Activated CD4-positive, alpha-beta memory T cell treated with anti-CD3 and anti-CD28 coated beads, Interleukin-2, amount 10 ng/mL, durations not matched to agents 7 days and 5 days (primary cell): ENCODE measurements at regions not wholly inside any gene's neighbourhood (a gene's known extent, or its start where the extent isn't known, plus 50 kb on each side); places are given as distances from the start of the nearest gene placed in this dataset.

Source experiments
- CTCF ChIA-PET: fragments of 350-600 bp; sonication (Branson Sonifier 250); formaldehyde crosslinking; loops from one replicate; lab custom pipeline; 2021; ENCODE audit warnings: antibody characterized with exemption, inconsistent platforms; lab: Charles Lee
- POLR2A ChIA-PET: fragments of 350-600 bp; sonication (Branson Sonifier 250); formaldehyde crosslinking; loops from one replicate; lab custom pipeline; 2021; ENCODE audit warnings: antibody characterized with exemption; lab: Charles Lee
- DNase-seq: peaks from one replicate; pipeline ENCODE4 v3.0.0-alpha.2; 2020
- H3K27ac Mint-ChIP-seq: one replicate; pipeline ENCODE4 v1.8.0; 2021; ENCODE audit warnings: mild to moderate bottlenecking, mixed read lengths
- H3K27me3 Mint-ChIP-seq: one replicate; pipeline ENCODE4 v1.8.0; 2021; ENCODE audit warnings: mixed read lengths
- H3K36me3 Mint-ChIP-seq: one replicate; pipeline ENCODE4 v1.8.0; 2021; ENCODE audit warnings: low read depth, mixed read lengths
- H3K4me1 Mint-ChIP-seq: one replicate; pipeline ENCODE4 v1.8.0; 2021; ENCODE audit warnings: mixed read lengths
- H3K4me3 Mint-ChIP-seq: one replicate; pipeline ENCODE4 v1.8.0; 2021; ENCODE audit warnings: mild to moderate bottlenecking, mixed read lengths
- H3K9me3 Mint-ChIP-seq: one replicate; pipeline ENCODE4 v1.8.0; 2021; ENCODE audit warnings: mixed read lengths

DNA sequence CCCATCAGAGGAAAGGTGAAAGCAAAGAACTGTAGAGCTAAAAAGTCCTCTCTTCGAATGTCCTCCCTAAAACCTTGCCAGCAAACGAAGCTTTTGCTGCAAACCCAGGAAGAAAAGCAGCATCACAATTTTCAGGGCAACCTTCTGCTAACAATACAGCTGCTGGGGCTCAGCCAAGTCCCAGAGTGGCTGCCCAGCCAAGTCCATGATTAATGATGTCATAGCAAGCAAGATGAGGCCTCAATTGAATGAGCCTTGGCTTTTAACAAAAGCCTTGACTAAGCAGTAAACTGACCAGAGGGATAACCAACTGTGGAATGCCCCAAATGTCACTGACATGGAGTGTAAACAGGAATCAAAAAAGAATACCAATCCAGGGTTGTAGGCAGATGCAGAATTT lies 342.7 kb downstream of the PMP22 start:
- no peak overlapping the region for H3K4me3 Mint-ChIP-seq

GRCh38 chr17:14921936-14922335 lies 343.2 kb downstream of the PMP22 start:
- Mint-ChIP-seq H3K9me3 (no peaks in the 10 kb centered on the region), H3K4me1 (no peaks in the 10 kb centered on the region), H3K4me3 (no peak overlapping the region), H3K27me3 (no peaks in the 10 kb centered on the region), H3K27ac (no peak overlapping the region), H3K36me3 (no peaks in the 10 kb centered on the region)
- POLR2A ChIA-PET = no interaction called here
- no peak for DNase-seq
- CTCF ChIA-PET = no interaction called here

More for the DNA sequence above, 342.7 kb downstream of the PMP22 start:
- no peak for DNase-seq
- ChIA-PET CTCF (no interaction called here), POLR2A (no interaction called here)
- no peaks in the 10 kb centered on the region for H3K4me1 Mint-ChIP-seq
- H3K27ac Mint-ChIP-seq = no peak overlapping the region
- no peaks in the 10 kb centered on the region for H3K27me3 Mint-ChIP-seq
- no peaks in the 10 kb centered on the region for H3K9me3 Mint-ChIP-seq
- no peaks in the 10 kb centered on the region for H3K36me3 Mint-ChIP-seq

- Mint-ChIP-seq H3K27me3 (no peaks in the 10 kb centered on the region), H3K9me3 (no peaks in the 10 kb centered on the region), H3K4me3 (no peak overlapping the region), H3K36me3 (no peaks in the 10 kb centered on the region), H3K27ac (no peak overlapping the region), H3K4me1 (no peaks in the 10 kb centered on the region)
- POLR2A ChIA-PET = no interaction called here
- CTCF ChIA-PET = no interaction called here
- no peak for DNase-seq
These were observed 345.4 kb downstream of the PMP22 start for GRCh38 chr17:14919631-14920213.

DNA sequence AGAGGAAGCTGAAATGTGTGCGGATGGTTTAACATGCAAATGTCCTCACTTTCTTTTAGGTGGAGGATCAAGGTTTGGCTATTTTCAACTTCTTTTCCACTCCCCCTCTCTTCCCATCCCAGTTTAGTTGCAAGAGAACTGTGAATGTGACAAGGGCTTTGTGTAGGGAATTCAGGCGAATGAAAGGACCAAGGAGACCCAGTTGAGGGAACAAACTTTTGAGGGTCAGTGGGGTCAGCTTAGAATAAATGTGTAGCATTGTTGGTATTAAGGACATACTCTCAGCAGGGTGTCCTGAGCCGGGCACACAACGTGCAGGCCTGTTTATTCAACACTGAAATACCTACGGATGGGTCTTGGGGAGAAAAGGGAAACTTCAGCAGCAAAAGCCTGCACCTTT lies 346.0 kb downstream of the PMP22 start:
- CTCF ChIA-PET = no interaction called here
- Mint-ChIP-seq H3K9me3 (no peaks in the 10 kb centered on the region), H3K4me3 (no peak overlapping the region), H3K36me3 (no peaks in the 10 kb centered on the region), H3K4me1 (no peaks in the 10 kb centered on the region), H3K27ac (no peak overlapping the region), H3K27me3 (no peaks in the 10 kb centered on the region)
- no peak for DNase-seq
- POLR2A ChIA-PET = no interaction called here

- H3K4me1 Mint-ChIP-seq = no peaks in the 10 kb centered on the region
- H3K9me3 Mint-ChIP-seq = no peaks in the 10 kb centered on the region
- no peak for DNase-seq
- no peak overlapping the region for H3K4me3 Mint-ChIP-seq
- ChIA-PET POLR2A (no interaction called here), CTCF (no interaction called here)
- no peaks in the 10 kb centered on the region for H3K27me3 Mint-ChIP-seq
- no peak overlapping the region for H3K27ac Mint-ChIP-seq
- no peaks in the 10 kb centered on the region for H3K36me3 Mint-ChIP-seq
These were observed 346.6 kb downstream of the PMP22 start for GRCh38 chr17:14918540-14918939.

DNA sequence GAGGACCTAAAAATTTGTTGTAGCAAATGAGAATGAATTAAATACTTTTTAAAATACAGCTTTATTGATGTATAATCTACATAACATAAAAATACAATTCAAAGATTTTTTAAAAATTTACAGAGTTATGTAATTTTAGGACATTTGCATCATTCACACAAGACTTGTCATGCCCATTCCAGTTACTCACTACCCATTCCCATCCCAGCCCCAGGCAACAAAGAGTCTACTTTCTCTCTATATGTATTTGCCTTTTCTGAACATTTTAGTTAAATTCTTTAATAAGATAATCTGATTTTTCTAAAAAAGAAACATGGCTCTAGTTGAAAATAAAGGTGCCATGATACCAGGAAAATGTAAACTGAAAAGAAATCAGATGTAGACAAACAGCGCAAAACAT lies 354.2 kb downstream of the PMP22 start:
- Mint-ChIP-seq H3K4me1 (no peaks in the 10 kb centered on the region), H3K9me3 (no peaks in the 10 kb centered on the region), H3K4me3 (no peak overlapping the region), H3K27ac (no peak overlapping the region), H3K36me3 (no peaks in the 10 kb centered on the region), H3K27me3 (peaks cover 3% of the 10 kb centered on the region)
- ChIA-PET POLR2A (no interaction called here), CTCF (no interaction called here)
- no peak for DNase-seq

GRCh38 chr17:14904386-14904785 lies 360.7 kb downstream of the PMP22 start:
- H3K27me3 Mint-ChIP-seq = peaks cover 1% of the 10 kb centered on the region
- DNase-seq = no peak
- no peak overlapping the region for H3K27ac Mint-ChIP-seq
- CTCF ChIA-PET = no interaction called here
- POLR2A ChIA-PET = no interaction called here
- no peaks in the 10 kb centered on the region for H3K36me3 Mint-ChIP-seq
- H3K4me3 Mint-ChIP-seq = no peak overlapping the region
- H3K4me1 Mint-ChIP-seq = no peaks in the 10 kb centered on the region
- no peaks in the 10 kb centered on the region for H3K9me3 Mint-ChIP-seq

DNA sequence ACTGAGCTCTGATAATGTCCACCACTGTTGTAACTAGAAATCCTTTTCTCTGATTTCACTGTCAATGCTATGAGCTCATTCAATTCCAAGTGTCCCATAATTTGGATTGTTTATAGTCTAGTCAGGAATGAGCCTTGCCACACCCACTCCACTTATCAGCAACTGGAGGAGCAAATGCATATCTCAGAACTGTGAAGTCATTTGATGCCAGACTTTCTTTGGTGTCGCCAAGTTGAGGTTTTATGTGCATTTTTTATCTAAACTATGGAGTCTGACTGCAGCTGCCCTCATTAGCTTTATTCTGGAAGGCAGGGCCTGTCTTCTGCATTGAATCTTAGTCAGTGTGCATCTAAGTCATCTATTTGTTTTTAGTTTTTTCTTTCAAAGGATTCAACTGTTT lies 361.3 kb downstream of the PMP22 start:
- DNase-seq = no peak
- Mint-ChIP-seq H3K4me1 (no peaks in the 10 kb centered on the region), H3K4me3 (no peak overlapping the region), H3K9me3 (no peaks in the 10 kb centered on the region), H3K27ac (no peak overlapping the region), H3K36me3 (no peaks in the 10 kb centered on the region), H3K27me3 (peaks cover 1% of the 10 kb centered on the region)
- POLR2A ChIA-PET = no interaction called here
- CTCF ChIA-PET = no interaction called here

DNA sequence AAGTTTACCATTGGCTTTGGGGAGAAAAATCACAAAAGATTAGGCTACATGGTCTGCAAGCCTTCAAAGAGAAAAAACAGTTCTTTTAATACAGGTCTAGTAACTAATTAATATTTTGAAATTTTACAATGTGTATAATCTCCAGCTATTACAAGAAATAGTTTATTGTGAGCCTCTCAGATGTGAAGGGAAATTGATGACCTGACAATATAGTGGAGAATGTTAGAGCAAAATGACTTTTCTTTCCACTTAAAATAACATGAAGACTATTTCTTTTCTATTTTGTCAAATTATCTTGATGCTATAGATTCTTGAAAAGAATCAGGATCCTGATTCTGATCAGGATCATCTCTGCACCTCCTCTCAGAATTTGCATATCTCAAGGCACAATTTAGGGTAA lies 362.3 kb downstream of the PMP22 start:
- POLR2A ChIA-PET = no interaction called here
- Mint-ChIP-seq H3K4me3 (no peak overlapping the region), H3K4me1 (no peaks in the 10 kb centered on the region), H3K27me3 (peaks cover 1% of the 10 kb centered on the region), H3K9me3 (no peaks in the 10 kb centered on the region), H3K27ac (no peak overlapping the region), H3K36me3 (no peaks in the 10 kb centered on the region)
- CTCF ChIA-PET = no interaction called here
- no peak for DNase-seq

DNA sequence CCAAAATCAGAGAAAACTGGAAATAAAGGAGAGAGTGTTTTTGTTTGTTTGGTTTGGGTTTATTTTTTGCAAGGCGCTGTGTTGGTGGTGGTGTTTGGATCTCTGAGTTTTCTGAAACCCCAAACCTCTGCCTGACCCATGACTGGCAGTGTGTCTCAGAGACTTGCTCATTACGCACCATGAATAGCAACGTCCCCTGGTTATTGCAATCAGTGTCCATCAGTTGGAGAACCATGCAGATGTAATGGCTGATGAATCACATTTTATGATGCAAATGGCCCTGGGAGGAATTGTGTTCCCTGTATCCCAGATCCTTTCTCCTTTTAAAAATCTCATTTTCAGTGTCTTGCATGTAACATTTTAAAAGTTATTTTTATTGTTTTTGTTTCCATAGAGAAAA lies 362.8 kb downstream of the PMP22 start:
- H3K9me3 Mint-ChIP-seq = no peaks in the 10 kb centered on the region
- H3K36me3 Mint-ChIP-seq = no peaks in the 10 kb centered on the region
- no peaks in the 10 kb centered on the region for H3K4me1 Mint-ChIP-seq
- no peak for DNase-seq
- H3K27ac Mint-ChIP-seq = no peak overlapping the region
- H3K27me3 Mint-ChIP-seq = peaks cover 1% of the 10 kb centered on the region
- CTCF ChIA-PET = no interaction called here
- POLR2A ChIA-PET = no interaction called here
- H3K4me3 Mint-ChIP-seq = no peak overlapping the region

DNA sequence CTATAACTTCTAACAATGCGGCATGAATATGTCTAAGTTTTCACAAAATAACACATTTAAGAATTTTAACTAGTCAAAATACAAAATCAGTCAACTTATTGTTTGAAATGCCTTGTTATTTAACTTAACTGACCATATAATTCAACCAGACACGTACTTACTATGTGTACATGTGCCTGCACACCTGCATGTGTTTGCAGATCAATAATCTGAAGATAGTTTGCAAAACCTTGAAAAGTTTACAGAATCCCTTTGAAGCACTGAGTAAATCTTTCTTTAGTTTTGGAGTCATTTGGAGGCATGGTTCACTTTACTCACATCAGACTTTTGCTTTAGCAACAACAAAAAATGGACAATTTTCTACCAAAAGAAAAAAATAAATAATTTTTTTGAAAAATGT lies 363.8 kb downstream of the PMP22 start:
- no peak overlapping the region for H3K27ac Mint-ChIP-seq
- ChIA-PET POLR2A (no interaction called here), CTCF (no interaction called here)
- H3K9me3 Mint-ChIP-seq = no peaks in the 10 kb centered on the region
- no peak for DNase-seq
- H3K36me3 Mint-ChIP-seq = no peaks in the 10 kb centered on the region
- no peak overlapping the region for H3K4me3 Mint-ChIP-seq
- H3K27me3 Mint-ChIP-seq = peaks cover 1% of the 10 kb centered on the region
- no peaks in the 10 kb centered on the region for H3K4me1 Mint-ChIP-seq

DNA sequence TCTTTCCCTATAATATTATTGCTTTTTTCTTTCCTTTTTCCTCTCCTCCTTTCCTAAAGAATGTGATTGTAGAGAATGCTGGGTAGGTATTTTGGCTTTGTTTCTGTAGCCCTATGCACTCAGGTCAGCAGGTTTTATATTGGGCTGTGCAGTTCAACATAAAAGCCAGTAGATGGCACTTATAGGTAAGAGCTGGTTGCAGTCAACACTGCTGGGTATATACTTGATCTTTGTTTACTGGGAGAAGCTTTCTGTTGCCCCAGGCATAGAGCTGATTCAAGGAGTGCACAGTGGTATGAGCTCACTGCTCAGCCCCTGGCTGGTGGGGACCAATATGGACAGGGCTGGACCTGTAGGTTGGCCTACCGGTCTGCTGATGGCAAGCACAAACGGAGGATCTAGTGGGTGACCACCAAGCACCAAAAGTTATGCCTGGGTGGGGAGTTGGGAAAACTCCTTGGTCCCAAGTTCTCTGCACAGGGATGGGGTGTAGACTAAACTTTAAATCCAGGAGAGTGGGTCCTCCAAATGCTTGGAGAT lies 378.9 kb downstream of the PMP22 start:
- H3K36me3 Mint-ChIP-seq = no peaks in the 10 kb centered on the region
- CTCF ChIA-PET = no interaction called here

DNA sequence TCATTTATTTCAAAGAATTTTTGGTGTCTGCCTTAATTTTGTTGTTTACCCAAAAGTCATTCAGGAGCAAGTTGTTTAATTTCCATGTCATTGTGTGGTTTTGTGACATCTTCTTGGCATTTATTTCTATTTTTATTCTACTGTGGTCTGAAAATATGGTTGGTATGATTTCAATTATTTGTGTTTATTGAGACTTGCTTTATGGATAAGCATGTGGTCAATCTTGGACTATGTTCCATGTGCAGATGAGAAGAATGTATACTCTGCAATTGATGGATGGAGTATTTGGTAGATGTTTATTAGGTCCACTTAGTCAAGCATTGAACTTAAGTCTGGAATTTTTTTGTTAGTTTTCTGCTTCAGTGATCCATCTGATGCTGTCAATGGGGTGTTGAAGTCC lies 383.0 kb downstream of the PMP22 start:
- H3K36me3 Mint-ChIP-seq = no peaks in the 10 kb centered on the region
- ChIA-PET POLR2A (no interaction called here), CTCF (no interaction called here)
- peaks cover 6% of the 10 kb centered on the region for H3K9me3 Mint-ChIP-seq
- peaks cover 5% of the 10 kb centered on the region for H3K27me3 Mint-ChIP-seq
- H3K27ac Mint-ChIP-seq = no peak overlapping the region
- no peaks in the 10 kb centered on the region for H3K4me1 Mint-ChIP-seq
- no peak overlapping the region for H3K4me3 Mint-ChIP-seq
- no peak for DNase-seq

More for the DNA sequence above, 378.9 kb downstream of the PMP22 start:
- no peaks in the 10 kb centered on the region for H3K4me1 Mint-ChIP-seq
- no peak overlapping the region for H3K4me3 Mint-ChIP-seq
- no peak for DNase-seq
- no peak overlapping the region for H3K27ac Mint-ChIP-seq
- H3K9me3 Mint-ChIP-seq = peaks cover 6% of the 10 kb centered on the region
- POLR2A ChIA-PET = no interaction called here
- peaks cover 4% of the 10 kb centered on the region for H3K27me3 Mint-ChIP-seq

DNA sequence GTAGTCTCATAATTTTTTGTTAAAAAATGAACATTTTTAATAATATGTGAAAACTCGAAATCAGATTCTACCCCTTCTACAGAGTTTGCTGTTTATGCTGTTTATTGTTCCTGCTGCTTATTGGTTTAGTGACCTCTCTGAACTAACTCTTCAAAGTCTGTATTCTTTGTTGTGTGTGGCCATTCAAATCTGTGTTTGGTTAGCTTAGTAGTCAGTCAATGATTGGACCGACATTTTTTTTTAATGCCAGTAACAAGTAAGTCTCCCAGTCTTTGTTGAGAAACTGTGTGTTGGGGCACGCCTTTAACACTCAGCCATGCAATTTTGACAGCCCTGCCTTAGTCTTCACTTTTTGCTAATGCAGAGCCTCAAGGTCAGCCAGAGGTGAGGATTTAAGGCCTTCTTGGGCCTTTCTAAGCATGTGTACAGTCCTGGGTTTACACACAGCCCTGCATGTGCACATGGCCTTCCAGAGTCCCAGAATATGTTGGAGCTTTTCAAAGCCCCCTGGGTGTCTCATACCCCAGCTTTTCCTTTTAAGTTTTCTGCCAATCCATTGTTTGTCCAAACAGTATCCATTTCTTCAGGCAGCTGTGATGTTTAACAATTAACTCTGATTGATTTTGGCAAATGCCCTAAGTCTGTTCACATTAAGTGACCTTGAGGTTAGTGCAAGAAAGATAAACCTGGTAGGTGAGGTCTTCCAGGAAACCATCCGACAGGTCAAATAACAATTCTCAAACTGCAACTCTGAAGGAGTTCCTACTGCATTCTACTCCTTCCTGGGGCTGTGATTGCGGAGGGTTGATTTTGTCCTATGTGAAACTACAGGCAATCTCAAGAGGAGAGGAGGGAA lies 389.3 kb downstream of the PMP22 start:
- Mint-ChIP-seq H3K9me3 (no peaks in the 10 kb centered on the region), H3K27ac (no peak overlapping the region), H3K27me3 (peaks cover 1% of the 10 kb centered on the region), H3K36me3 (no peaks in the 10 kb centered on the region), H3K4me1 (no peaks in the 10 kb centered on the region), H3K4me3 (no peak overlapping the region)
- ChIA-PET CTCF (no interaction called here), POLR2A (no interaction called here)
- no peak for DNase-seq
